ENCODE measurements at regions not wholly inside any gene's neighbourhood (a gene's known extent, or its start where the extent isn't known, plus 50 kb on each side); places are given as distances from the start of the nearest gene placed in this dataset.

- no peak for TF ChIP-seq CTCF (optimal IDR thresholded peaks at IDR 0.05 in 1 of 3, IDR thresholded peaks at IDR 0.05 in 1 of 3, conservative IDR thresholded peaks at IDR 0.05 in 1 of 3; ENCODE audit: extremely low read depth in 1 of 3, insufficient read depth in 2 of 3, low read length in 3 of 3)
- TF ChIP-seq EZH2 (IDR thresholded peaks at IDR 0.05; ENCODE audit: low read length): no peak
These were observed 877.3 kb upstream of the MAP3K7 start for GRCh38 chr6:91464201-91464600.

All from keratinocyte (primary cell).